COLO829 (cell line): ENCODE measurements at regions not wholly inside any gene's neighbourhood (a gene's known extent, or its start where the extent isn't known, plus 50 kb on each side); places are given as distances from the start of the nearest gene placed in this dataset.

Experiments
- DNase-seq: peaks from one replicate; pipeline ENCODE4 v3.0.0; 2012; ENCODE audit warnings: low spot score

DNA sequence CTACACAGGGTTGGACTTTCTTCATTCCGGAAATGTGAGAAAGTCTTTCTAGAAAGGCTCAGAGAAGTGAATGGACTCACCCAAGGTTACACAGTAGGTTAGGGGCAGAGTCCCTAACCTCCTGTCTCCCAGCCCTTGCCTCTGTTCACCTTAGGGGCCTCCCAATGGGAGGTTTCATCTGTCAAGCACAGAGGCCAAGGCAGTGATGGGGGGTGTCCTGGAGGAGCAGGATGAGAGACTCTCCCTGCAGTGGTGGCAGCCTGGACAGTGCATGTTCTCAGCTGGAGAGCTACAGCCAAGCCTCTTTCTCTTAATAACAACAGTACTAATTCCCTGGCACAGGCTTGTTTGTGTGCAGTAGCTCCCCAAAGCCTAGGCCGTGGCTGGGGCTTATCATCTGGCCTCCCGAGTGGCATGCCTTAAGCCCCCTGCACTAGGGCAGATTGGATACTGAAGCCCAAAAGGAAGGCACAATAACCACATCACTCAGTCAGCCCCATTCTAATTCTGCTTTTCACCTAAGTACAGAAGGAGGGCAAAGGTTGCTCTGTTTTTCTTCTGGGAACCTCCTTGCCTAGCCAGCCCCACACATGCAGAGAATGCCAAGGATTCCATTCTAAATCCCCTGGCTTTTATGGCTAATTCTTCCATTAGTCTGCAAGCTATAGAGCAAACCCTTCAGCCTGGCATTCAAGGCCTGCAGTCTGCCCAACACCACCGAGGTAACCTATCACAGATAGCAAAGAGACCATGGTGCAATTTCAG, 50.2 kb upstream of the XPA start:
- no peak for DNase-seq

DNA sequence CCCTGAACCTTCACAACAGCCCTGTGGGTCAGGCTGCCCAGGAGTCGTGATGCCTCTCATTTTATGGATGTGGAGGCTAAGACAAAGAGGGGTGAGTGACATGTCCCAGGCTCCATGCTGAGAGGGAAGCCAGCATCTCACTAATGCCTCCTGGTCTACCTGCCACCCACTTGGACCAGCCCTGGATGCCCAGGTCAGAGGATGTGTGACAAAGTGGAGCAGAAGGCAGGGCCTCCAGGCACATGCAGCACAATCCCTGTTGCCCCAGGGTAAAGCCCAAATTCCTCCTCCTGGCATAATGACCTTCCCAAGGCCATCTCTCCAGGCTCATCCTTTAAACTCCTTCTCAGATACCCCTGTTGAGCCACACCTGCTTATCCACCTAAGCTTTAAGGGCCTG, 51.4 kb upstream of the XPA start:
- no peak for DNase-seq

DNA sequence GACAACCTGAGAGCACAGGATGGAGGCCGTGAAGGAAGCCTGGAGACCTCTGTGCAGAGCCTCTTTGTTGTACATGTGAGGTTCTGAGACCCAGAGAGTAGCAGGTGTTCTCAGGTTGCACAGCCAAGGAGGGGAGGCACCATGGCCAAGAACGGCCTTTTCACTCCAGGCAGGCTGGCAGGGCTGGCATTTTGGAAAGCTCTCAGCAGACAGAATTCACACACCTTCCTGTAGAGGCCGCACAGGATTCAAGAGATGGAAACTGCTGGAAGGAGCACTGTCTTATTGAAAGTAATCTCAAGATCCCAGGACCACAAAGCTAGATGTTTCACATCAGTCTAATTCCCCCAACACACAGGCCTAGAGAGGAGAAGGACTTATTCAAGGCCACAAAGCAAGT, 52.8 kb upstream of the XPA start:
- no peak for DNase-seq

GRCh38 chr9:97751531-97751930, 54.4 kb upstream of the XPA start:
- no peak for DNase-seq

- no peak for DNase-seq
Measured at GRCh38 chr9:97752274-97752673, 55.1 kb upstream of the XPA start.

DNA sequence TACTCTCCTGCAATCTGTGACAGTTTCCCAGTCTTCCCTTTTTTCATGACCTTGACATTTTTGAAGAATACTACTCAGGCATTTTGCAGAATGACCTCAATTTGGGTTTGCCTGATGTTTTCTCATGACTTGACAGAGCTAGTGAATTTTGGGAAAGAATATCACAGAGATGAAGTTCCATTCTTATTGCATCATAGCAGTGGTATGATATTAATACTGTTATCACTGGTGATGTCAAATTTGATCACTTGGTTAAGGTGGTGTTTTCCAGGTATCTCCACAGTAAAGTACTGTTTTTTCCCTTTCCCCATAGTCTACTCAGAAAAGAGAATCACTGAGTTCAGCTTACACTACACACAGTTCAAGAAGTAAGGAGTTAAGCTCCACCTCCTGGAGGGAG, 56.2 kb upstream of the XPA start:
- DNase-seq: no peak

DNA sequence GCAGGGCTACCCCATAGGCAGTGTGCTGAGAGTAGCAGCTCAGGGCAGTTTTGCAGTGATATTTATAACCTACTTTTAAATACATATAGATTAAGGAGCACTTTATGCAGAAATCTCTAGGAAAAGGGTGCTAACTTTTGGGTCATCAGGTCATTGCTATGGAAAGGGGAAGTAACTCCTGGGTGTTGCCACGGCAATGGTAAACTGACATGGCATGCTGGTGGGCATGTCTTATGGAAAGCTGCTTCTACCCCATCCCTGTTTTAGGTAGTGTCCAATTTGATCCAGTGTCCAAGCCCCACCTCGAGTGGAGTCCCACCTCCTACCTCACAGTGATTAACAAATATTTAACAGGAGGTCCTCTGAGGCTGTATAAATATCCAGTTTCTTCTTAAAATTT, 56.8 kb upstream of the XPA start:
- no peak for DNase-seq

DNA sequence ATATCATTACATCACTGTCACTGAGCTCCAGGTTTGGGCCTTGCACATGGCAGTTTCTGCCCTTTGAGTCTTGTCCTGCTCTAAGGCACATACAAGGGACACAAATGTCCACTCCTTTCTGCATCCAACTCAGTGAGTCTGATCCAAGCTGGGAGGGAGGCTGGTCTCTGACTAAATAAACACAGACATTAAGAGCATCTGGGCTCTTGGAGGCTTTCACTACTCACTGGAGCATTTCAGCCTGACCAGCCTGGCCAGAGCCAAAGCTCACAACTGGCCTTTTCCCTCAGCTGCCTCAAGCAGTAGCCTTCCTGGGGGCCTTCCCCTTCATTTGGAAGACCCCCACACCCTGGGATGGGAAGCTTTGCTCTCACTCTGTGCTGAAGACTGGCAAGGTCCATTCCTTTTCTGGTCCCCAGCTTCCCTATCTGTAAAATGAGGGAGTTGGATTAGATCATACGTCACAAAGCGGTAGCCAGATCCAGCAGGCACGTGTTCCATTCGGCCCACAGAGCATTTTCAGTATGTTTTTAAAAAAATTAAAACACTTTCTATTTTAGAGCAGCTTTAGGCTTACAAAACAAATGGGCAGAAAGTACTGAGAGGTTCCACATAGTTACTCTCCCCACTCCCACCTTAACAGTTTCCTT, 58.6 kb upstream of the XPA start:
- no peak for DNase-seq

GRCh38 chr9:97756991-97757390, 59.9 kb upstream of the XPA start:
- no peak for DNase-seq

DNA sequence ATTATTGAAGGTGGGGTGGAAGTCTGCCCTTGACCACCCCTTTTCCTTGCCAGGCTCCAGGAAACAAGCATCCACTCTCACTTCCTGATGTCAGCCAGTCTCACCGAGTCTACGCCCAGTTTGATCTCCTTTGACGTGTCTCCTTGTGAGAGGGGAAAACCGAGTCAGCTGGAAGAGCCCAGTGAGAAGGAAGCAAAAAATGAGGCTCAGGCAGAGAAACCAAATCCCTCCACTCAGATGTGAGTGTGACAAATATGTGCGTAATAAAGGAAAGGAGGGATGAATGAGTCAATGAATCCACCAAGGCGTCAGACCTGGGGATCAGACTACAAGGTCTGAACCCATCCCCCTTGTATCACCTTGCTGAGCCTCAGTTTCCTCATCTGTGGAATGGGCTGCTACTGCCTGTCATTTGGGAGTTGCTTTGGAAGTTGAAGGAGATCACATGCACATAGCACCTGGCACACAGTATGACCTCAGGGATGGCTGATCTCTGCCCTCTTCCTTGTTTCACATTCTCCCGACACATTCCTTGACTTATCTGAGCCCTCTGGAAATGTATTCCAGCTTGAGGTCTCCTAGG, 61.3 kb upstream of the XPA start:
- no peak for DNase-seq

DNA sequence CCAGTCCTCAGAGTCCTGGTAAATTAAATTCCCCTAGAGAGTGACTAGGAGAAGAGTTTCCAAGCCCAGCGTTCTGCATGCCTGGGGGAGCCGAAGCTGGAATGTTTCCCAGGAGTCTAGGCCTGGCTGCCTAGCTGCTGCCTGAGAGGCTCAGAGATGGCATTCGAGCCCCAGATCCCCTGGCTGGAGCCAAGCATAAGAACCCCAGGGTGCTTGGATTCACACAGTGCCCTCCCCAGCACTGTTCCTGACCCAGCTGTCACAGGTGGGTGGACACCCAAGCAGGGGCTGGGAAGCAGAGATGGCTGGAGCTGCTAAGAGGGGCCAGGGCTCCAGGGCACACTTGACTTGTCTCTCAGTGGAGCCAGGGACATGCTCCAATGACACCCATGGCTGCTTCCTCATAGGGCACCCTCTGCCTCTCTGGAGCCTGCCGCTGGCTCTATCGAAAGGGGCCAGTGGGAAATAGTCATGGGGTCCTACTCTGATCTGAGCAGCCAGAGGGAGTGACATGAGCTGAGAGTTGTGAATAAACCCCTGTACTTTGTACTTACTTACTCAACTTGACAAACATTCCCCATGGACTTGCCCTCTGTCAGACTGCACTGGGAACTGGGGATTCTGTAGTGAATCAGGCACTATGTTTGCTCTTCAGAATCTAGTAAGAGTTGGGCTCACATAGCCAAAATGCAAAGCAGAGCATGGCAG, 62.6 kb upstream of the XPA start:
- DNase-seq: no peak

GRCh38 chr9:97761056-97761598, 64.0 kb upstream of the XPA start:
- no peak for DNase-seq

- no peak for DNase-seq
Measured at GRCh38 chr9:97761879-97762278, 64.7 kb upstream of the XPA start.

DNA sequence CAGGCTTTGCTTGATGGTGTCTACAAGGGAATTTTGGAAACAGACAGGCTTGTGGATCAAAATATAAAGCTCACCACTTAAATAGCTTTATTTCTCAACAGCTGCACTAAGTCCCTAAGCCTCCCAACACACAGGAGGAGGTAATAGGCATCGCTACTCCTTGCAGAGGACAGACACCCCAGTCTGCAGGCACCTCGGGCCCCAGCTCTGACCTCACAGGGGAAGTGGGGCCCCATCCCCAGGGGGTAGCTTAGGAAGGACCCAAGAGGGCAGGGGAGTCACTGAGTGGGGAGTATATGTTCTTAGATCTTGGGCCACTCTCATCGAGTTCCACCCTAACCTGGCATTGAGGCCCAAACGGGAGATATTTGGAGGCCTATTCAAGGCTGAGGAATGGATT, 66.7 kb upstream of the XPA start:
- no peak for DNase-seq

DNA sequence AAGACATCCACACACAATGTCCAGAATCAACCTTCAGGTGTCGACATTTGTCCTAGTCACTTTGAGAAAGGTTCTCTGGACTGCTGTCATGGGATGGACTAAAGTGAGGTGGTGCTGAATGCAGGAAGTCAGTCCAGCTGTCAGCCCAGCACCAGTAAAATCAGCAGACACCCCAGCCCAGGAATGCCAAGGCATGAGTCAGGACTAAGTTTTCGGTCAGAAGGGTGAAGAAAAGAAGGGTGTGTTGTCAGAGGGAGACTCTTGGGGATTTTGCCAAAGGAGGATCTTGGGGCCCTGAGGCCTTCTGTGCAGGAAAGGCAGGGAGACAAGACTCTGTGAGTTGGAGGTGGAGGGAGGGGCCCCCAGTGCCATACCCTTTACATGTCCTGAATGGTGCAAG, 69.0 kb upstream of the XPA start:
- DNase-seq: no peak

DNA sequence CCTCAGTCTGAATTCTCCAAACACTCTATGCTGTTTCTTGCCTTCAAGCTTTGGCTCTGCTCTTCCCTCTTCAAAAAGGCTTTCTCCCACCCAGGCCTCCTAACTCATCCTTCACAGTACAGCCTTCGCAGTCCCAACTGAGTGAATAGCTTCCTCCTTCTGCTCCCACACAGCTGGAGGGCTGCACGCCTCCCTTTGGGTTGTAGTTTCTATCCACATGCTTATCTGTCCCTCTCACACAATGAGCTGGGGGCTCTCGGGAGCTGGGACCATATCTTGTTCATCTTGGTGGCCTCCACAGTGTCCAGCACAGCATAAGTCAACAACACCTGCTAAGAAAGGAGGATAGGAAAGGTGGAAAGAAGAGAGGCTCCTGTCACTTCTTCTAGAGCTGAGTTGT, 69.5 kb upstream of the XPA start:
- DNase-seq: no peak

DNA sequence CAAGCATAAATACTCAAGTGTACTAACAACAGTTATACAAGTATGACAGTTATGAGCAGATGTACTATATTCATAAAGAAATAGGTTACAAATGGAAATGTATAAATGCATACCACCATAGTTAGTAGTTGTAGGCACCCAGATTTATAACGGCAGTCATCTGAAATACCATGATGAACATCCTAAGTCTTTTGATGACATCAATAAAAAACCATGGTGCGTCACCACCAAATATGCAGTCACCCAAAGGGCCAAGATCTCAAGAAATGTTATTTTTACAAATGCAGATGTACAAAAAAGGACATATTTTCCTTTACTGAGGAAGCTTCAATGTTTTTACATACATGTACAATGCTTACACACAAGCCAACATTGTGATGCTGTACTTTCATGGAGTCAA, 70.8 kb upstream of the XPA start:
- no peak for DNase-seq

GRCh38 chr9:97768746-97769145, 71.6 kb upstream of the XPA start:
- no peak for DNase-seq

DNA sequence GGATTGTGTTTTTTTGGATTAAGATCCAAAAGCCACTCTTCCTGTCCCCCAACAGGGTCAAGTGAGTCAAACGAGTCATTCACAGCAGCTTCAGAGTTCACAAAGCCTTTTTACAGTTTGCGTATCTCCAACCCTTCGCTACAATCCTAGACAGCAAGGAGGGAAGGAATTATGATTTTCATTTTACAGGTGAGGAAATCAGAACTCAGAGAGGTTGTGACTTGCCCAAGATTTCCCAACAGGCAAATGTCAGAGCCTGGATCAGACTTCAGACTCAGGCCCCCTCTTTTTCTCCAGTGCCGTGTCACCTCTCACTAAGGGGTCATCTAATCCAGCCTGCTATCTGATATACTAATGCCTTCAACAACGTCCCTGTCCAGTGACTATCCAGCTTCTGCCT, 72.1 kb upstream of the XPA start:
- DNase-seq: no peak

- no peak for DNase-seq
Measured at GRCh38 chr9:97770808-97771372, 73.8 kb upstream of the XPA start.

- DNase-seq: no peak
Measured at GRCh38 chr9:97771641-97772040, 74.5 kb upstream of the XPA start.

DNA sequence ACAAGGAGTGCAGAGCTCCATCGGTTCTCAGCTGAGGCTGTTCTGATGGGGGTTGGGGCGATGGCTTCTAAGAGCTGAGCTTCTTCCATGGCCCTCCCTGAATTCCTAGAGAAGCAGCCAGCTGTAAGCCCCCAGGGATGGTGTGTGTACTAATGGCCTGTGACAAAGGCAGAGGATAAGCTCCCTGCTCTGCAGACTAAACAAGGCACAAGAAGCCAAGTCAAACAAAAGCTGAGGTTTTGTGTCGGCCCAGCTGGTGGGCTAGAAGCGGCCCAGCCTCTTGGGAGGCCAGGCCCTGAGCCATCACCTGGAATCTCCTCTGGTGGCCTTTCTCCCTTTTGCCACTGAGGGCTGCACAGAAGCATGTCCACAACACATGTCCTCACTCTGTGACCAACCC, 75.0 kb upstream of the XPA start:
- DNase-seq: no peak
